Mammary epithelial cell (primary cell): ENCODE measurements at regions not wholly inside any gene's neighbourhood (a gene's known extent, or its start where the extent isn't known, plus 50 kb on each side); places are given as distances from the start of the nearest gene placed in this dataset.

Source experiments
- CTCF ChIP-seq, 2 donors: IDR thresholded peaks in 1 of 2; conservative IDR thresholded peaks in 1 of 2; 2 replicates each; pipeline ENCODE4 v1.5.1; 2011 to 2012; ENCODE audit warnings: inconsistent platforms in 2 of 2, low read length in 2 of 2, mild to moderate bottlenecking in 2 of 2, control low read depth in 1 of 2, low read depth in 1 of 2; ENCODE audit not compliant: insufficient read depth in 1 of 2; ENCODE audit errors: extremely low read depth in 1 of 2
- EZH2 ChIP-seq: IDR thresholded peaks from 2 replicates; pipeline ENCODE4 v1.6.1; 2012; ENCODE audit warnings: low read length, inconsistent platforms, borderline replicate concordance

GRCh38 chr12:111122458-111122878 lies 202.1 kb upstream of the MYL2 start:
- no peak for TF ChIP-seq CTCF (conservative IDR thresholded peaks at IDR 0.05 in 1 of 2, IDR thresholded peaks at IDR 0.05 in 1 of 2; ENCODE audit: extremely low read depth in 1 of 2, insufficient read depth in 1 of 2, low read depth in 1 of 2, low read length in 2 of 2)
- TF ChIP-seq EZH2: no peak
